ENCODE measurements at regions not wholly inside any gene's neighbourhood (a gene's known extent, or its start where the extent isn't known, plus 50 kb on each side); places are given as distances from the start of the nearest gene placed in this dataset.
"Not testable (repeated sequence)": the region's sequence is repeated elsewhere in the genome, so short reads cannot be mapped to it uniquely, and the experiment has no call there.

DNA sequence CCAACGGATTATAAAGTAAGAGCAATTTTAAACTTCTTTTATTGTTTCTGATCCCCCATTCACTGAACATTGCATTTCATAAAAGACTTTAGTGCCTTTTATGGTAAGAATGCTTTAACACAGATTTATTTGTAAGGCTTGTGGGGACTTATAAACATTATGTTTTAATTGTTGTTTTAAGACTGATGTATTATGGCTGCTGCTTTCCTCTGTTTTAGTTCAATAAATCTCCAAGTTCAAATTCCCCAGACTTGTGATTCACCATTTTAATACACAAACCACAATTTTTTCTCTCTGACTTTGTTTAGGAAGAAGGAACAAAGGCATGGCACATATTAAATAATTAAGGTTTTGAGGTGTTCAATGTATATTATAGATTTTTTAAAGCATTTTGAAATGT, 753.3 kb downstream of the SLC6A15 start:
- Histone ChIP-seq H3K27ac (ENCODE audit: low read depth in 2 of 2, low read length in 1 of 2) (no peak overlapping the region), H3K4me1 (ENCODE audit: control insufficient read depth in 2 of 2, insufficient read depth in 2 of 2, low read length in 1 of 2) (no peaks in the 10 kb centered on the region), H3K9me3 (ENCODE audit: control insufficient read depth in 2 of 2, insufficient read depth in 1 of 2, low read depth in 1 of 2, low read length in 1 of 2) (no peaks in the 10 kb centered on the region), H3K27me3 (ENCODE audit: control insufficient read depth in 1 of 2, insufficient read depth in 2 of 2, low read length in 2 of 2) (no peaks in the 10 kb centered on the region), H3K36me3 (ENCODE audit: control insufficient read depth in 2 of 2, insufficient read depth in 2 of 2, low read length in 1 of 2) (no peaks in the 10 kb centered on the region), H3K4me3 (ENCODE audit: low read depth in 1 of 2, low read length in 2 of 2) (no peak overlapping the region)
- WGBS, 2 donors, result 69 to 88% methylated on average over 1 of the region's 1 CpG

DNA sequence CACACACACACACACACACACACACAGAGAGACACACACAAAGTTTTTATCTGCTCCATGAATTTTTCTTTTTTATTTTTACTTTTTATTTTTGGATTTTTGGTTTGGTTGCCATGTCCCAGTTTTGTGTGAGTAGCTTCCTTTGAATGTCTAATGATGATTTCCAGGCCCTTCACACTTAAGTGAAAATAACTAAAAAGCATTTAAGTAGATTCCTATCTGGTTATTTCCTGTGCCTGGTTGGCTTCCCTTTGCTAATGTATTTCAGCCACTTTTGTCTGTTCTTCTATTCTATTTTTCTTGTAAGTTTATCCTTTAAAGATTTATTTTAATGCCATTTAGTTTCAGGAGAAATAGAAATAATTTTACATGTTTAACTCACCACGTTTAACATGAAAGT, 755.4 kb downstream of the SLC6A15 start:
- no peaks in the 10 kb centered on the region for H3K36me3 ChIP-seq (ENCODE audit: control insufficient read depth in 2 of 2, insufficient read depth in 2 of 2, low read length in 1 of 2)

DNA sequence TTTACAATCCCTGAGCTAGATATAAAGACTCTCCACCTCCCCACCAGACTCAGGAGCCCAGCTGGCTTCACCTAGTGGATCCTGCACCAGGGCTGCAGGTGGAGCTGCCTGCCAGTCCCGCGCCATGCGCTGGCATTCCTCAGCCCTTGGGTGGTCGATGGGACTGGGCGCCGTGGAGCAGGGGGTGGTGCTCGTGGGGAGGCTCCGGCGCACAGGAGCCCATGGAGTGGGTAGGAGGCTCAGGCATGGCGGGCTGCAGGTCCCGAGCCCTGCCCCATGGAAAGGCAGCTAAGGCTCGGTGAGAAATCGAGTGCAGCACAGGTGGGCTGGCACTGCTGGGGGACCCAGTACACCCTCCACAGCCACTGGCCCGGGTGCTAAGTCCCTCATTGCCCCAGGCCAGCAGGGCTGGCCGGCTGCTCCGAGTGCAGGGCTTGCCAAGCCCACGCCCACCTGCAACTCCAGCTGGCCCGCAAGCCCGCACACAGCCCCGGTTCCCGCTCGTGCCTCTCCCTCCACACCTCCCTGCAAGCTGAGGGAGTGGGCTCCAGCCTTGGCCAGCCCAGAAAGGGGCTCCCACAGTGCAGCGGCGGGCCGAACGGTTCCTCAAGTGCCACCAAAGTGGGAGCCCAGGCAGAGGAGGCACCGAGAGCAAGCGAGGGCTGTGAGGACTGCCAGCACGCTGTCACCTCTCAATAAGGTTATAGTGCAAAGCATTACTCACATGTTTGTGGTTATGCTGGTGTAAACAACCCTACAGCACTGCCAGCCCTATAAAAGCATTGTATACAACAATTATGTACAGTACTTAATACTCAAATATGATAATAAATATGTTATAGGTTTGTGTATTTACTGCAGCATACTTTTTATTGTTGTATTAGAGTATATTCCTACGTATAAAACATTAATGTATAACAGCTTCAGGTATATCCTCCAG, 757.3 kb downstream of the SLC6A15 start:
- H3K27ac ChIP-seq (ENCODE audit: low read depth in 2 of 2, low read length in 1 of 2); H3K4me1 ChIP-seq (ENCODE audit: control insufficient read depth in 2 of 2, insufficient read depth in 2 of 2, low read length in 1 of 2); H3K4me3 ChIP-seq (ENCODE audit: low read depth in 1 of 2, low read length in 2 of 2); H3K36me3 ChIP-seq (ENCODE audit: control insufficient read depth in 2 of 2, insufficient read depth in 2 of 2, low read length in 1 of 2); H3K9me3 ChIP-seq (ENCODE audit: control insufficient read depth in 2 of 2, insufficient read depth in 1 of 2, low read depth in 1 of 2, low read length in 1 of 2); H3K27me3 ChIP-seq (ENCODE audit: control insufficient read depth in 1 of 2, insufficient read depth in 2 of 2, low read length in 2 of 2): not testable (repeated sequence)
- WGBS, 2 donors, result 90 to 91% methylated on average over 29 to 30 of the region's 30 CpGs

More for the DNA sequence above, 755.4 kb downstream of the SLC6A15 start:
- Histone ChIP-seq H3K27ac (ENCODE audit: low read depth in 2 of 2, low read length in 1 of 2) (no peak overlapping the region), H3K9me3 (ENCODE audit: control insufficient read depth in 2 of 2, insufficient read depth in 1 of 2, low read depth in 1 of 2, low read length in 1 of 2) (no peaks in the 10 kb centered on the region), H3K4me1 (ENCODE audit: control insufficient read depth in 2 of 2, insufficient read depth in 2 of 2, low read length in 1 of 2) (no peaks in the 10 kb centered on the region), H3K4me3 (ENCODE audit: low read depth in 1 of 2, low read length in 2 of 2) (no peak overlapping the region), H3K27me3 (ENCODE audit: control insufficient read depth in 1 of 2, insufficient read depth in 2 of 2, low read length in 2 of 2) (no peaks in the 10 kb centered on the region)
- 63 to 69% methylated on average over 1 of the region's 1 CpG for WGBS, 2 donors

DNA sequence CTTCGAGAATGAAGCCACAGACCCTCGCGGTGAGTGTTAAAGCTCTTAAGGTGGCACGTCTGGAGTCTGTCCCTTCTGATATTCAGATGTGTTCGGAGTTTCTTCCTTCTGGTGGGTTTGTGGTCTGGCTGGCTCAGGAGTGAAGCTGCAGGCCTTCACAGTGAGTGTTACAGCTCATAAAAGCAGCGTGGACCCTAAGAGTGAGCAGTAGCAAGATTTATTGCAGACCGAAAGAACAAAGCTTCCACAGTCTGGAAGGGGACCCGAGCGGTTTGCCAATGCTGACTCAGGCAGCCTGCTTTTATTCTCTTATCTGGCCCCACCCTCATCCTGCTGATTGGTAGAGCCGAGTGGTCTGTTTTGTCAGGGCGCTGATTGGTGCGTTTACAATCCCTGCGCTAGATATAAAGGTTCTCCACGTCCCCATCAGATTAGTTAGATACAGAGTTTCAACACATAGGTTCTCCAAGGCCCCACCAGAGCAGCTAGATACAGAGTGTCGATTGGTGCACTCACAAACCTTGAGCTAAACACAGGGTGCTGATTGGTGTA, 758.1 kb downstream of the SLC6A15 start:
- not testable (repeated sequence) for H3K9me3 ChIP-seq (ENCODE audit: control insufficient read depth in 2 of 2, insufficient read depth in 1 of 2, low read depth in 1 of 2, low read length in 1 of 2); H3K36me3 ChIP-seq (ENCODE audit: control insufficient read depth in 2 of 2, insufficient read depth in 2 of 2, low read length in 1 of 2); H3K27ac ChIP-seq (ENCODE audit: low read depth in 2 of 2, low read length in 1 of 2); H3K4me3 ChIP-seq (ENCODE audit: low read depth in 1 of 2, low read length in 2 of 2); H3K4me1 ChIP-seq (ENCODE audit: control insufficient read depth in 2 of 2, insufficient read depth in 2 of 2, low read length in 1 of 2); H3K27me3 ChIP-seq (ENCODE audit: control insufficient read depth in 1 of 2, insufficient read depth in 2 of 2, low read length in 2 of 2)
- 85 to 92% methylated on average over 15 of the region's 15 CpGs for WGBS, 2 donors

DNA sequence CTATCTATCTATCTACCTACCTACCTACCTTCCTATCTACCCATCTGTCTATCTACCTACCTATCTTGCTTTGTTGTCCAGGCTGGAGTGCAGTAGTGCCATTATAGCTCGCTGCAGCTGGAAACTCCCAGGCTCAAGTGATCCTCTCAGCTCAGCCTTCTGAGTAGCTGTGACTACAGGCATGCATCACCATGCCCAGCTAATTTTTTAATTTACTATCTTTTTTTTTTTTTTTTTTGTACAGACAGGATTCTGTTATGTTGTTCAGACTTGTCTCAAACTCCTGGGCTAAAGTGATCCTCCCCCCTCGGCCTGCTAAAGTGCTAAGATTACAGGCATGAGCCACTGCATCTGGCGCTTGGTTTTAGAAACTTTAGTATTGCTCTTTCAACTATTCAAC, 762.4 kb downstream of the SLC6A15 start:
- no peaks in the 10 kb centered on the region for H3K27me3 ChIP-seq (ENCODE audit: control insufficient read depth in 1 of 2, insufficient read depth in 2 of 2, low read length in 2 of 2)
- no peaks in the 10 kb centered on the region for H3K36me3 ChIP-seq (ENCODE audit: control insufficient read depth in 2 of 2, insufficient read depth in 2 of 2, low read length in 1 of 2)
- no peak overlapping the region for H3K27ac ChIP-seq (ENCODE audit: low read depth in 2 of 2, low read length in 1 of 2)
- H3K9me3 ChIP-seq (ENCODE audit: control insufficient read depth in 2 of 2, insufficient read depth in 1 of 2, low read depth in 1 of 2, low read length in 1 of 2), result peaks cover 0 to 7% of the 10 kb centered on the region in 2 donors
- H3K4me3 ChIP-seq (ENCODE audit: low read depth in 1 of 2, low read length in 2 of 2), result no peak overlapping the region
- no peaks in the 10 kb centered on the region for H3K4me1 ChIP-seq (ENCODE audit: control insufficient read depth in 2 of 2, insufficient read depth in 2 of 2, low read length in 1 of 2)
- WGBS, 2 donors, result 47 to 64% methylated on average over 3 of the region's 3 CpGs

DNA sequence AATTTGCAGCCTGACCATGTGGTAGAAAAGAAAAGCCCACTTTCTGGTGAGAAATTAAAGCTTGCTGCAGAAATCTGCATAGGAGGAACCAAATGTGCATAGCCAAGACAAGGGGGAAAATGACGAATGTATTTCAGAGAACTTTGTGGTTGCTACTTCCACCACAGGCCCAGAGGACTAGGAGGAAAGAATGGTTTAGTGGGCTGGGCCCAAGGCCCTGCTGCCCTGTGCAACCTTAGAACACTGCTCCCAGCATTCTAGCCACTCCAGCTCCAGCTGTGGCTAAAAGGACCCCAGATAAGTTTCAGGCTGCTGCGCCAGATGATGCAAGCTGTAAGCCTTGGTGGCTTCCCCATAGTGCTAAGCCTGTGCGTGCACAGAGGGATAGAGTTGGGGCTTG, 764.3 kb downstream of the SLC6A15 start:
- Histone ChIP-seq H3K27me3 (ENCODE audit: control insufficient read depth in 1 of 2, insufficient read depth in 2 of 2, low read length in 2 of 2) (no peaks in the 10 kb centered on the region), H3K4me3 (ENCODE audit: low read depth in 1 of 2, low read length in 2 of 2) (no peak overlapping the region), H3K27ac (ENCODE audit: low read depth in 2 of 2, low read length in 1 of 2) (no peak overlapping the region), H3K36me3 (ENCODE audit: control insufficient read depth in 2 of 2, insufficient read depth in 2 of 2, low read length in 1 of 2) (no peaks in the 10 kb centered on the region), H3K4me1 (ENCODE audit: control insufficient read depth in 2 of 2, insufficient read depth in 2 of 2, low read length in 1 of 2) (no peaks in the 10 kb centered on the region), H3K9me3 (ENCODE audit: control insufficient read depth in 2 of 2, insufficient read depth in 1 of 2, low read depth in 1 of 2, low read length in 1 of 2) (peaks cover 0 to 7% of the 10 kb centered on the region in 2 donors)
- 94 to 98% methylated on average over 3 of the region's 3 CpGs for WGBS, 2 donors

DNA sequence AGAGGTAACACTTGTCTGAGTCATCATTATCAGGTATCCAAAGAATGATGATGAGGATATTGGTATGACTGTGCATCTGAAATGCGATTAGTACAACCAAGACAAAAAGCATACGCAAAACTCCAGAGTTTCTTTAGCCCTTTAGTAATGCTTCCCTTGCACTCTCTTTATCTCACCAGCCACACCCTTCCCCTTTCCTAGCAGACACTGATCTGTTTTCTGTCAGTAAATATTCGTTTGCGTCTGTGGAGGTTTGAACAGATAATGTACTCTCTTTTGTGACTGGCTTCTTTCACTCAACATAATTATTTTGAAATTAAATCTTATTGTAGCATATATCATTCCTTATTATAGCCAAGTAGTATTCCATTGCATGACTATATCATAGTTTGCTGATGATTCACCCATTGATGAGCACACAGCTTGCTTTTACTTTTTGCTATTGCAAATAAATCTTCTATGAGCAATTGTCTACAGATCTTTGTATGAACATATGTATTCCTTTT, 775.7 kb downstream of the SLC6A15 start:
- H3K4me3 ChIP-seq (ENCODE audit: low read depth in 1 of 2, low read length in 2 of 2), result no peak overlapping the region
- no peaks in the 10 kb centered on the region for H3K36me3 ChIP-seq (ENCODE audit: control insufficient read depth in 2 of 2, insufficient read depth in 2 of 2, low read length in 1 of 2)
- no peaks in the 10 kb centered on the region for H3K9me3 ChIP-seq (ENCODE audit: control insufficient read depth in 2 of 2, insufficient read depth in 1 of 2, low read depth in 1 of 2, low read length in 1 of 2)
- WGBS, 2 donors, result 62 to 68% methylated on average over 4 of the region's 4 CpGs
- H3K27me3 ChIP-seq (ENCODE audit: control insufficient read depth in 1 of 2, insufficient read depth in 2 of 2, low read length in 2 of 2), result no peaks in the 10 kb centered on the region
- no peaks in the 10 kb centered on the region for H3K4me1 ChIP-seq (ENCODE audit: control insufficient read depth in 2 of 2, insufficient read depth in 2 of 2, low read length in 1 of 2)
- H3K27ac ChIP-seq (ENCODE audit: low read depth in 2 of 2, low read length in 1 of 2), result no peak overlapping the region

DNA sequence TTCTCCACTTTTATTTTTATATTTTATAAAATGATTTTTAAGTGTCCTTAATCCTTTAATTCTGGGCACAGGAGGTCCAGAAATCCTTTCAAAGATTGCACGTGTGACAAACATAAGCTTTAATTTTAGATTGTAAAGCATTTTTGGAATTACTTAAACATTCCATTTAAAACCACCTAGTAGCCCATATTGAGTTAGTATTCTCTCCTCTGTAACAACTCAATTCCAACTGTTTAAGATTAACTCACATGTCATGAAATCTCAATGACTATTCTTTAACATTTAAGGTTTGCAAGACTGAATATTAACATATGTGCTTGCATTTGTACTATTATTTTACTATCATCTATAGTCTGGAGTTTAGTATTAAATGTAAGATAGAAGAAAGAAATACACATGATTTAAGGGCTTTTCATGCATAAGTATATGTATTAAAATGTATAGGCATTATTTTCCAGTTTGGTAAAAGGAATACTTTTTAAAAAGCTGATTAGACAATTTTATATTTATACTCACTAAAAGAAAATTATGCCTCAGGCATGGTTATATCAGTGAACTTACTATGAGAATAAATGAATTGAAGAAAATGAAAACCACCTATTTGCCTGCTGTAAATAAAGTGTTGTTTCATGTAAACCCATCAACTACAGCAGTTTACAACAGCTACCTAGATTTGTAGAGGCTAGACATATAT, 776.9 kb downstream of the SLC6A15 start:
- 42 to 49% methylated on average over 1 of the region's 1 CpG for WGBS, 2 donors
- Histone ChIP-seq H3K4me1 (ENCODE audit: control insufficient read depth in 2 of 2, insufficient read depth in 2 of 2, low read length in 1 of 2) (no peaks in the 10 kb centered on the region), H3K36me3 (ENCODE audit: control insufficient read depth in 2 of 2, insufficient read depth in 2 of 2, low read length in 1 of 2) (no peaks in the 10 kb centered on the region), H3K27ac (ENCODE audit: low read depth in 2 of 2, low read length in 1 of 2) (no peak overlapping the region), H3K9me3 (ENCODE audit: control insufficient read depth in 2 of 2, insufficient read depth in 1 of 2, low read depth in 1 of 2, low read length in 1 of 2) (no peaks in the 10 kb centered on the region), H3K4me3 (ENCODE audit: low read depth in 1 of 2, low read length in 2 of 2) (no peak overlapping the region), H3K27me3 (ENCODE audit: control insufficient read depth in 1 of 2, insufficient read depth in 2 of 2, low read length in 2 of 2) (no peaks in the 10 kb centered on the region)

DNA sequence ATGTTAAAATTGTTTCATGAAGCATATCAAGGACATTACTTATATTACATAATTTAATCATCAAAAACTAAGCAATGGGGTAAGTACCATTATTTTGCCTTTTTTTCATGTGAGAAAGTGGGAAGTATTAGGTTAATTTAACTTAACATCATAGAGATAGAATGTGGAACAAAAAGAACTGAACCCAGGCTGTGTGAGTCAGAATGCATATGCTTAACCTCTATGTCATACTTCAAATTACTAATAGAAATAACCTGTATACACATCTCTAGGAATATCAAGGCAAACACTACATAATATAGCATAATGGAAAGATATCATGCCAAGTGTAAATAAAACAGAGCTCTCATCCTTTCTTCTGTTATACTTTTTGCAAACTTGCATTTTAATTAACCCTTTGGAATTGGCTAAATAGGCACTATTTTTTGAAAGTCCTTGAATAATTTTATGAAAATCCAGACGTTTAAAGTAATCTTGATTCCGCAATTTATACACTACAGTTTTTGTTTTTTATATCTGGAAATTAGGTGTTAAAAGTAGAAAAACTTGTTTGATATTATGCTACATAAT, 777.7 kb downstream of the SLC6A15 start:
- H3K27ac ChIP-seq (ENCODE audit: low read depth in 2 of 2, low read length in 1 of 2), result no peak overlapping the region
- H3K4me1 ChIP-seq (ENCODE audit: control insufficient read depth in 2 of 2, insufficient read depth in 2 of 2, low read length in 1 of 2), result no peaks in the 10 kb centered on the region
- whole genome bisulfite sequencing, 2 donors, result 63 to 67% methylated on average over 2 of the region's 2 CpGs
- no peaks in the 10 kb centered on the region for H3K9me3 ChIP-seq (ENCODE audit: control insufficient read depth in 2 of 2, insufficient read depth in 1 of 2, low read depth in 1 of 2, low read length in 1 of 2)
- H3K4me3 ChIP-seq (ENCODE audit: low read depth in 1 of 2, low read length in 2 of 2), result no peak overlapping the region
- H3K36me3 ChIP-seq (ENCODE audit: control insufficient read depth in 2 of 2, insufficient read depth in 2 of 2, low read length in 1 of 2), result no peaks in the 10 kb centered on the region
- H3K27me3 ChIP-seq (ENCODE audit: control insufficient read depth in 1 of 2, insufficient read depth in 2 of 2, low read length in 2 of 2), result no peaks in the 10 kb centered on the region

All from esophagus (tissue), 2 donors.